Stimulated activated CD8-positive, alpha-beta memory T cell treated with anti-CD3 and anti-CD28 coated beads, Interleukin-15, amount 100 ng/mL, for 48 hours (primary cell): ENCODE measurements at regions not wholly inside any gene's neighbourhood (a gene's known extent, or its start where the extent isn't known, plus 50 kb on each side); places are given as distances from the start of the nearest gene placed in this dataset.
A peak's percentile ranks its signal among the peaks of the same experiment; 100 is the strongest.

ENCODE experiments used
- DNase-seq, 2 donors: peaks; one replicate each; pipeline ENCODE4 v3.0.0-alpha.2; 2020; ENCODE audit warnings: low read depth in 2 of 2

GRCh38 chr6:24987446-24988115 lies 51.8 kb upstream of the RIPOR2 start:
- DNase-seq = no peak

GRCh38 chr6:24988562-24988961 lies 52.8 kb upstream of the RIPOR2 start:
- no peak for DNase-seq

DNA sequence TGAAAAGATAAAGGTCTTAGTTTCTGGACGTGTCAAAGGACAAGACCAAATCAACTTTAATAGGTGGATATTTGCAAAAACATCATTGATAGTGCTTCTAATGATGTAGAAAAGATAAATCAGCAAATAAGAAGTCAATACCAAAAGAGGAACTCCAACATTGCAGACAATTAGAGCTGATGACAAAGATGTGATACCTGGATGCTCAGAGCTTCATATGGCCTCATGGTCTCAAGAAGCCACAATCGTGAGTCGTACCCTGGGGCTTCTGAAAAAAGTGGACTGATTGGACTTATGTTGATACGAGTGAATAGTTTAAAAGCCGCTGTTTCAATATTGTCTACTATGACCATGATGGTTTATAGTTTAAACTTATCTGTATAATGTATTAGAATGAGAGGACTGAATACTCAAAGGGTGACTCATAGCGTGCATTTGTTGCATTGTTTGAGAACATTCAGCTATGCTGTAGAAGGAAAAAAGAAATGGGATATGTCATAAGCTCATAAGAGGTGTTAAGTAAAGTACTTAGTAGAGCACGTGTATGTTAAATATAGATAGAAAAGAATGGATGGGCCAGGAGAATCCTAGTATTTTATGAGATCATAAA lies 54.6 kb upstream of the RIPOR2 start:
- DNase-seq = no peak

GRCh38 chr6:24990944-24991809 lies 55.4 kb upstream of the RIPOR2 start:
- DNase-seq = no peak

DNA sequence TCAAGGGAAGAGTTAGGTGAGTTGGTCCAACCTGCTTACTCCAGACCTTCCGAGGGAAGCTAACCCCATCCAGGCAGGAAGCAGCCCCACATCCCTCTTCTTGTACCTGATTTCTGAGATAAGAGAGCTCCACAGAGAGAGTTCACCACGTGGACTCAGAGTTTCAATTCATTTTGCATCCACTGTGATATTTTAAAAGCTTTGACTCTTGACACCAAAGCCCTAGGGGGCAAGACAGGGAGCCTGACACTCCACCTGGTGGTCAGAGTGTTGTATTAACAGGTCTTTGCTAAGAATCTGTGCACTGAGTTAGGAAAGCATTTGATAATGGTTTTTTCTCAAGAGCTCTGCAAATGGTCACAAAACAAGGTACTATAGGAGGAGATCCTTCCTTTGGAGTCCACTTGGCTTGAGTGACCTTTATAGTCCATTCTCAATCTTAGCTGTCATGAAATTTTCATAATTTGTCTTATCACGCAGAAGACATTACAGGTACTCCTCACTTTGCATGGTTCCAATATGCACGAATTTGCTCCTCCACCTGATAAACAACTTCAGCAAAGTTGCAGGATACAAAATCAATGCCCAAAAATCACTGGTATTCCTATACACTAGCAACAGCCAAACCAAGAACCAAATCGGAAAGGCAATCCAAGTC lies 56.2 kb upstream of the RIPOR2 start:
- DNase-seq = peak; percentile 44 to 48

GRCh38 chr6:24994812-24995211 lies 59.1 kb upstream of the RIPOR2 start:
- no peak for DNase-seq

DNA sequence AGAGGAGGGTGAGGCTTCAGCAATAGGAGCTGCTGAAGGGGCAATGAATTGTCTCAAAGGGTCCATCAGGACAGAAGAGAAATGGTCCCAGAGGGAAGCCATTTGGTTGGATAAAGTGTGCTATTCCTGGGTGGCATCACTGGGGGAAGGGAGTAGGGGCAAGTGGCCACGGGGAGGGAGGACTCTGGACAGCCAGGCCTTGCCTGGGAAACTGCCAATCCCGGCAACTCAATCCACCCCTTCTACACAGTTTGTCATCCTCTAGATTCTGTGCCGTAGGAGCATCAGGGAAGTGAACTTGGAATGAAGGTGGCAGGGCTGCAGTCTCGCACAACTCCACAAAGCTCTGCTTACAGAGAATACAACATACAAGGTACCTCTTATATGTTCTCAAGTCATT lies 59.5 kb upstream of the RIPOR2 start:
- DNase-seq = no peak

DNA sequence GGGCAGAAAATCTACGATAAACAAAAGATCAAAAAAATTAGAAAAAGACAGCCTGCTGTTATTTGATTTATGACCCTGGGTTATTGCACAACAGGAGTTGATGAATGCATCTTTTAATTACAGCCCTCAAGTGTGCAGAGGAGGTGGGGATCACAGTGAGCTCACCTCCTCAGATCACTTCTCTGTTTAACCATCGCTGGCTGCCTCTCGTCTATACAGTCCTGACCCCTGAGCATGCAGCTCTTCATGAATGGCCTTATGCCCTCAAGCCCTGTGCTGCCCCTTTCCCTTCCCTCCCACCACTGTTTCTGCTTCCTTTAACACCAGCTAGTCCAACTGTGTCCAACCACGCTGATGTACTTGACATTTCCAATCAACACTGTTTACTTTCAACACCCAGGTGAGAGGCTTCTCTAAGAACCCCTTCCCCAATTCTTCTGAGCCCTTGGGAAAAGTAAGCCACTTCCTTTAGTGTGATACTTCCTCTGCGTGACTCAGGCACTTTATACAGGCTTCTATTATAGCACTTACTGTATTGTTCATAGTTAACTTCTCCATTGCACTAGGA lies 60.6 kb upstream of the RIPOR2 start:
- DNase-seq = no peak

DNA sequence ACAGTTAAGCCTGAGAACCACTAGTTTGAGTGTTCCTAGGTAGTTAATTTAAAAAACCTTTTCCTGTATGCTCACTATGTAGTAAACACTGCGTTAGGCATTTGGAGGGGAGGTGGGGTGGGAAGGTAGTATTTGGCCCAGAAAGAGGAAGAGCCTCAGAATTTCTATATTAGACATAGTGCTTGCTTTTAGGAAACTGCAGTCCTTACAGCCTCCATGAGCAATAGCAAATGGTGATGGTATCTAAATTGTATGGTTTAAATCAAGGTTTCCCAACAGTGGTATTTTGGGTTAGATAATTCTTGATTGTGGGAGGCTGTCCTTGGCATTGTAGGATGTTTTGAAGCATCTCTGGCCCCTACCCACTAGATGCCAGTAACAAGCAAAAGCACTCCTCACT lies 61.5 kb upstream of the RIPOR2 start:
- DNase-seq = no peak

DNA sequence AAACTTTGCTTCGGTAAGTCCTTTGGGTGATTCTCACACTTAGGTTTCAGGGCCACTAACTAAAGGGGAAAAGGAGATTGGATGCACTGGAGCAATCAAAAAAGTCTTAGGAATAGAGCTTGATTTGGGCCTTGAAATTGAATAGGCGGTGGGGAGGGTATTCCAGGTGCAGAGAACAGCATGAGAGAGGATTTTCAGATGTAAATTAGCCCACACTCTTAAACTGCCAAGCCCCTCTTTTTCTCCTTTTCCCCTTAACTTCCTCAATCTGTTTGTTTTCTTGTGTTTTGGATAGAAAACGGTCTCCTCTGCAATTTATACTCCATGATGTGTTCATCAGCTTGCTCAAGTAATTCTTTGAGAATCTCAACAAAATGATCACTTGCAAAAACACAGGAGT lies 62.1 kb upstream of the RIPOR2 start:
- DNase-seq = no peak

GRCh38 chr6:25002326-25003091 lies 66.7 kb upstream of the RIPOR2 start:
- DNase-seq = no peak

GRCh38 chr6:25004357-25004756 lies 68.6 kb upstream of the RIPOR2 start:
- DNase-seq = no peak

DNA sequence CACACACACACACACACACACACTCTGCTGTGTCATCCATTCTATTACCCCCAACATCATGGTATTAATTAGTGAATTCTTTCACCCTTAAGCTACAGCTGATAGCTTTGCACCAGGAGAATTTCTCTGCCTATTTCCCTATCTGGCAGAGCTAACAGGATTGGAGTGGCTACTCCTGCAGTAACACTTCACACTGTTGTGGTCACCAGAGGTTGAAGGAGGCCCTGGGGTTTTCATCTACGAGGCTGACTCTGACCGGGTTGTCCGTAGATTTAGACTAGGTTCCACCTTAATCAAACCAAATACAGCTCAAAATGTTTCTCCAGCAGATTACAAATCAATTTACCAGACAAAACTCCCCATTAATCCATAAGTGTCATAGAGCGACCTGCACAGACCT lies 69.2 kb upstream of the RIPOR2 start:
- no peak for DNase-seq

DNA sequence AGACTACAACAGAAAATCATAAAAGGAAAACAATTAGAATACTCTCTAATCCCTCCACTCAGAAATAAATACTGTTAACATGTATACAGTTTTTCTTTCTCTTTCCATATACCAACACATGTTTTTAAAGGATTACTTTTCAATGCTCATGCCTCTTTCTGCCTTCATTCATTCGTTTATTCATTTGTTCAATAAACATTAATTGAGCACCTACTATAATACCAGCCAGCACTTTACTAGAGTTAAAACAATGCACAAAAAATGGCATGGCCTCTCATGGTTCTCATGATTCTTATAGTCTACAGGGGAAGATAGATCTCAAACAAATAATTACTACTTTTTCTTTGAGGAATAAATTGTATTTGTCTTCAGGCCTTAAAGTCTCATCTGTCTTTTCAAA lies 70.3 kb upstream of the RIPOR2 start:
- no peak for DNase-seq

- peak in 1 of 2 donors; percentile 30 for DNase-seq
Measured at GRCh38 chr6:25006565-25007001, 70.8 kb upstream of the RIPOR2 start.

DNA sequence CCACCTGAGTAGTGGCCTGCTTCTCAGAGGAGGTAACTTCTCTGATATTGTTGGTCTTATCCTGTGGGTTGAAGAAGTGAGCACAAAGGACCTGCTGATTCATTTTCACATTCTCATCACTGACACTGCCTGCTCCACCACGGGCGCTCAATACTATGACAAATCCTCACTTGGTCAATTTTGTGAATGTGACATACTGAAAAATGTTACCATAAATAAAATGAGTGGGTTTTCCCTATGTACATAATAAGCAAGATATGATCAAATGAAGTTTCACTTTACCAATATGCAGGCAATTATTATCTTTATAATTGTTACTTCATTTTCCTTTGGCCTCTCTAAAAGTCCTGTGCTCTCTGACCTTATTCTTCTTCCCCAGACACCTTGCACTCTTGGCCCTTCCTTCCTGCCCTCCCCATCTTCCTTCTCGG lies 71.5 kb upstream of the RIPOR2 start:
- DNase-seq = peak in 1 of 2 donors; percentile 42

GRCh38 chr6:25008707-25009392 lies 73.1 kb upstream of the RIPOR2 start:
- DNase-seq = no peak

DNA sequence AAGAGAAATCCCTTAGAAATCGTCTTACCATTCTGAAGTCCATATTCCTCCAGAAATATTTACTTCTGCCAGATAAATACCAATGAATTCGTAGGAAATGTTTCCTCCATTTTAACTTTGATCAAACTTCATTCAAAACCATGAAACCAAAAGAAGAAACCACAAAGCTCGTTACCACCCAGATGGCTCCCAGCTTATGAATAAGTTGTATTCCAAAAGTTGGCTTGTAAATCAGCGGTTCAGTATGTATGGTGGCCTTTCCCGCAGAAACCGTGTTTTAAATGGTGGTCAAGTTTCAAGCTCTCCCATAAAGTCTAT lies 73.6 kb upstream of the RIPOR2 start:
- no peak for DNase-seq

- DNase-seq = no peak
Measured at GRCh38 chr6:25010176-25010575, 74.4 kb upstream of the RIPOR2 start.

DNA sequence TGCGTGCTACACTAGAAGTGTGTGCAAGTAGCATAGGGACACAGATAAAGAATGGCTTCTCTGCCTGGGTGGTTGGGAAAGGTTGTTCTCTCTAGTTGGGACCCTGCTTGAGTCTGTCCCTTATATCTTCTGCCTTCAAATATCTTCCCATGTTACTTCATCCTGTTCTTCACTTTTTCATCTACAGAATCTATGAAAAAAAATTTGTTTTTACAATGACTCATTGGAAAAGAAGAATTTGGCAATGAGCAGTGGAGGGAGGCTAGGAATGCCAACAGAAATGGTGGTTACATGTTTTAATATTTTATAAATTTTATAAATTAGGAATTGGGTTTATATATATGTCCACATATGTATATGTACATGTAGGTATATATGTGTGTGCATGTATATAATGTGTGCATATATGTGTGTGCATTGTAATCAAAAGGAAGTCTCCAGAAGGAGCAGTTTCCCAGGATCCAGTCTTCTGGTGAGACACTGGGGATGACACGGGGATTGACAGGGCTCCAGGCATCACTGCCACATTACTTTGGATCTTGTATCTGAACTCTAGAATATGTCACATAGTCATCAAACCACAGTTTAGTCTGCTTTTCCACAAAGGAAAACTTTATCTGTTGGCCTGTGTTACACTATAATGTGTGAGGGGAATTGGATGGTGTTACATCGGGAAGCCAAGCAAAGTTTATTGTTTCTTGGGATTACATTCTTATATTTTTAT lies 75.3 kb upstream of the RIPOR2 start:
- DNase-seq = no peak
